C4-2B (cell line): ENCODE measurements at regions not wholly inside any gene's neighbourhood (a gene's known extent, or its start where the extent isn't known, plus 50 kb on each side); places are given as distances from the start of the nearest gene placed in this dataset.

Experiments used
- ZFX ChIP-seq: fragments of 450-650 bp; IDR thresholded peaks from 2 replicates; pipeline ENCODE4 v1.6.1; 2017
- TF ChIP-seq, protein P1 (sequence below): fragments of 450-650 bp; conservative IDR thresholded peaks from 2 replicates; pipeline ENCODE4 v1.5.1; 2017; ENCODE audit warnings: mild to moderate bottlenecking

DNA sequence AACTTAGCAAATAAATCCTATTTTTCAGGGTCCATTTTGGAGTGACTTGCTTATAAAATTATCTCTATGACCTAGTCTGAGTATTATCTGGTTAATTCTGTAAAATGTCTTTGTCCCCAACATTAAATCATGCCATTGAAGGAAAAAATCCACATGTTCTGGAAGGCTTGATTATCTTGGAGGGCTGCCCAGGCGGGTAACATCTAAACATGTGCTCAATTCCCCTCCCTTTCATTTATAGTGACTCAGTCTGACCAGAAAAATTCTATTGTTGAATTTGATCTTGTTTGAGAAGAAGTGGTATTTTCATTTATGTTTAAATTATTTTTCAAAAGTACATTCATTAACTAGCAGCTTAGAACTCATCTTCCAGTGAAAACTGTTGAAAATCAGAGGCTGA, 55.4 kb upstream of the SLC10A7 start:
- TF ChIP-seq, protein P1, sequence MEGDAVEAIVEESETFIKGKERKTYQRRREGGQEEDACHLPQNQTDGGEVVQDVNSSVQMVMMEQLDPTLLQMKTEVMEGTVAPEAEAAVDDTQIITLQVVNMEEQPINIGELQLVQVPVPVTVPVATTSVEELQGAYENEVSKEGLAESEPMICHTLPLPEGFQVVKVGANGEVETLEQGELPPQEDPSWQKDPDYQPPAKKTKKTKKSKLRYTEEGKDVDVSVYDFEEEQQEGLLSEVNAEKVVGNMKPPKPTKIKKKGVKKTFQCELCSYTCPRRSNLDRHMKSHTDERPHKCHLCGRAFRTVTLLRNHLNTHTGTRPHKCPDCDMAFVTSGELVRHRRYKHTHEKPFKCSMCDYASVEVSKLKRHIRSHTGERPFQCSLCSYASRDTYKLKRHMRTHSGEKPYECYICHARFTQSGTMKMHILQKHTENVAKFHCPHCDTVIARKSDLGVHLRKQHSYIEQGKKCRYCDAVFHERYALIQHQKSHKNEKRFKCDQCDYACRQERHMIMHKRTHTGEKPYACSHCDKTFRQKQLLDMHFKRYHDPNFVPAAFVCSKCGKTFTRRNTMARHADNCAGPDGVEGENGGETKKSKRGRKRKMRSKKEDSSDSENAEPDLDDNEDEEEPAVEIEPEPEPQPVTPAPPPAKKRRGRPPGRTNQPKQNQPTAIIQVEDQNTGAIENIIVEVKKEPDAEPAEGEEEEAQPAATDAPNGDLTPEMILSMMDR: no peak
- no peak for TF ChIP-seq ZFX
